Panc1 (cell line): ENCODE measurements at regions not wholly inside any gene's neighbourhood (a gene's known extent, or its start where the extent isn't known, plus 50 kb on each side); places are given as distances from the start of the nearest gene placed in this dataset.
"Not testable (repeated sequence)": the region's sequence is repeated elsewhere in the genome, so short reads cannot be mapped to it uniquely, and the experiment has no call there.

Experiments used
- ATAC-seq: fragments of 200-7000 bp; cut with Tn5 transposase; 2 replicates; pipeline ENCODE4 v1.9.1; 2020; ENCODE audit warnings: mild to moderate bottlenecking, moderate library complexity
- BruUV-seq: library from RNA; stranded (reverse); fragments of 400-500 nt; replicated peaks from 2 replicates; lab custom pipeline; 2021; lab: Mats Ljungman, UMichigan
- CTCF ChIA-PET: fragments of 300-600 bp; sonication (Branson Sonifier 250); formaldehyde crosslinking; loops from one replicate; lab custom pipeline; 2022; ENCODE audit warnings: antibody characterized with exemption; lab: Charles Lee
- POLR2A ChIA-PET: fragments of 300-600 bp; sonication (Branson Sonifier 250); formaldehyde crosslinking; loops from one replicate; lab custom pipeline; 2022; ENCODE audit warnings: antibody characterized with exemption; lab: Charles Lee
- DNase-seq: peaks from one replicate; pipeline ENCODE4 v3.0.0-alpha.2; 2010; ENCODE audit warnings: low read depth, low spot score
- H3K27ac ChIP-seq: 2 replicates; pipeline ENCODE4 v1.5.1; 2011; ENCODE audit warnings: mild to moderate bottlenecking, low read length, inconsistent platforms
- H3K27me3 ChIP-seq: fragments of 200-500 bp; sonication (Bioruptor generic); 2 replicates; pipeline ENCODE4 v1.6.0; 2014; ENCODE audit warnings: low read length, inconsistent platforms; ENCODE audit not compliant: control insufficient read depth, insufficient read depth
- H3K36me3 ChIP-seq: fragments of 200-500 bp; sonication (Bioruptor generic); 2 replicates; pipeline ENCODE4 v1.5.1; 2014; ENCODE audit warnings: inconsistent platforms, mild to moderate bottlenecking, low read length, moderate library complexity; ENCODE audit not compliant: control insufficient read depth, insufficient read depth
- H3K4me1 ChIP-seq: 2 replicates; pipeline ENCODE4 v1.5.1; 2011; ENCODE audit warnings: inconsistent platforms, mild to moderate bottlenecking, low read length, moderate library complexity; ENCODE audit not compliant: control insufficient read depth, insufficient read depth
- H3K4me3 ChIP-seq, 2 experiments: 2 replicates each; pipeline ENCODE4 v1.5.1; 2011 to 2012; ENCODE audit warnings: low read depth in 2 of 2, low read length in 2 of 2, mild to moderate bottlenecking in 2 of 2, inconsistent platforms in 1 of 2, moderate library complexity in 1 of 2
- H3K9me3 ChIP-seq: fragments of 200-500 bp; sonication (Bioruptor generic); 2 replicates; pipeline ENCODE4 v1.5.1; 2014; ENCODE audit warnings: low read depth, mild to moderate bottlenecking, inconsistent platforms, low read length, moderate library complexity; ENCODE audit not compliant: control insufficient read depth, insufficient read depth
- CTCF ChIP-seq: fragments of 450-650 bp; IDR thresholded peaks from 2 replicates; pipeline ENCODE4 v1.5.1; 2017; ENCODE audit warnings: mild to moderate bottlenecking
- POLR2AphosphoS5 ChIP-seq: IDR thresholded peaks from 2 replicates; pipeline ENCODE4 v1.6.1; 2012; ENCODE audit warnings: mild to moderate bottlenecking, low read depth, low read length, moderate library complexity
- REST ChIP-seq, 2 experiments: IDR thresholded peaks; 2 replicates each; pipeline ENCODE4 v1.6.1; 2011 to 2012; ENCODE audit warnings: low read depth in 2 of 2, control low read depth in 1 of 2, low read length in 1 of 2, mild to moderate bottlenecking in 1 of 2, moderate library complexity in 1 of 2; ENCODE audit not compliant: insufficient read depth in 1 of 2
- SIN3A ChIP-seq: IDR thresholded peaks from 2 replicates; pipeline ENCODE4 v1.6.1; 2012; ENCODE audit warnings: low read depth, mild to moderate bottlenecking, low read length, moderate library complexity, borderline replicate concordance; ENCODE audit not compliant: insufficient read depth
- TCF7L2 ChIP-seq: IDR thresholded peaks from 2 replicates; pipeline ENCODE4 v1.6.1; 2011; ENCODE audit warnings: mild to moderate bottlenecking, low read depth, low read length, inconsistent platforms
- in situ Hi-C: cut with HindIII; loops from 2 replicates; pipeline ENCODE4 v1.10.0; 2016; ENCODE audit warnings: low sequenced_read_pairs, low pct_unique_long_range_greater_than_20kb
- intact Hi-C: fragments of 100-400 bp; cut with micrococcal nuclease; formaldehyde crosslinking; loops from one replicate; pipeline ENCODE4 v1.10.0; 2022; ENCODE audit not compliant: unreplicated experiment

- POLR2A ChIA-PET, intact Hi-C loops, BruUV-seq, H3K27ac ChIP-seq, in situ Hi-C loops, CTCF ChIA-PET, ATAC-seq, H3K27me3 ChIP-seq, H3K9me3 ChIP-seq, H3K4me1 ChIP-seq, DNase-seq, H3K36me3 ChIP-seq, H3K4me3 ChIP-seq: not testable (repeated sequence)
These were observed 494.2 kb downstream of the IGSF11 start for GRCh38 chr3:118540448-118540821.

GRCh38 chr3:118540826-118541225 lies 493.8 kb downstream of the IGSF11 start:
- intact Hi-C loops (no loop called here), in situ Hi-C loops (no loop called here)
- H3K27me3 ChIP-seq: no peaks in the 10 kb centered on the region
- no peaks in the 10 kb centered on the region for H3K36me3 ChIP-seq
- ChIA-PET CTCF (no interaction called here), POLR2A (no interaction called here)
- no peaks in the 10 kb centered on the region for H3K9me3 ChIP-seq
- TF ChIP-seq REST (IDR thresholded peaks at IDR 0.05; ENCODE audit: insufficient read depth in 1 of 2, low read depth in 2 of 2, low read length in 1 of 2): no peak
- no peak for TF ChIP-seq CTCF
- no peak for TF ChIP-seq SIN3A
- no peak for TF ChIP-seq POLR2AphosphoS5
- TF ChIP-seq TCF7L2: no peak
- H3K4me1 ChIP-seq: no peaks in the 10 kb centered on the region
- H3K27ac ChIP-seq: no peak overlapping the region
- DNase-seq (no peak), ATAC-seq (no peak)
- H3K4me3 ChIP-seq: no peak overlapping the region
- BruUV-seq: no TSS peak

GRCh38 chr3:118541796-118542195 lies 492.9 kb downstream of the IGSF11 start:
- ChIA-PET POLR2A (no interaction called here), CTCF (no interaction called here)
- no peak for ATAC-seq
- Histone ChIP-seq H3K27ac (no peak overlapping the region), H3K27me3 (no peaks in the 10 kb centered on the region), H3K4me3 (no peak overlapping the region), H3K36me3 (no peaks in the 10 kb centered on the region), H3K4me1 (no peaks in the 10 kb centered on the region), H3K9me3 (no peaks in the 10 kb centered on the region; the same call in 1 of the 2 replicates)
- TF ChIP-seq POLR2AphosphoS5 (no peak), CTCF (no peak), SIN3A (no peak), TCF7L2 (no peak), REST (IDR thresholded peaks at IDR 0.05; ENCODE audit: insufficient read depth in 1 of 2, low read depth in 2 of 2, low read length in 1 of 2) (no peak)
- DNase-seq: no peak
- in situ Hi-C loops (no loop called here), intact Hi-C loops (no loop called here)
- BruUV-seq: no TSS peak
